Thoracic aorta (tissue), 2 donors: ENCODE measurements at regions not wholly inside any gene's neighbourhood (a gene's known extent, or its start where the extent isn't known, plus 50 kb on each side); places are given as distances from the start of the nearest gene placed in this dataset.

Experiments used
- ATAC-seq: fragments of 150-250 bp; one replicate; pipeline ENCODE4 v1.8.0; 2017; ENCODE audit warnings: low read depth; ENCODE audit not compliant: insufficient number of reproducible peaks, low FRiP score
- DNase-seq: peaks from one replicate; pipeline ENCODE4 v3.0.0-alpha.2; 2020; ENCODE audit warnings: low spot score
- H3K27ac ChIP-seq, 2 donors: fragments of 200-600 bp; sonication (generic); 1 replicate in 1 of 2; 2 replicates in 1 of 2; pipeline ENCODE4 v1.5.1; 2016; ENCODE audit warnings: mild to moderate bottlenecking in 2 of 2, moderate library complexity in 2 of 2
- H3K27me3 ChIP-seq: fragments of 200-600 bp; sonication (generic); replicated peaks from 2 replicates; pipeline ENCODE4 v1.6.0; 2016; ENCODE audit warnings: mild to moderate bottlenecking; ENCODE audit not compliant: insufficient read depth
- H3K36me3 ChIP-seq: fragments of 200-600 bp; sonication (generic); one replicate; pipeline ENCODE4 v1.5.1; 2016
- H3K4me1 ChIP-seq, 2 donors: fragments of 200-600 bp; sonication (generic); 1 replicate in 1 of 2; 2 replicates in 1 of 2; pipeline versions ENCODE4 v1.5.1 to v1.6.0; 2016; ENCODE audit warnings: low read depth in 2 of 2, mild to moderate bottlenecking in 1 of 2; ENCODE audit not compliant: control insufficient read depth in 1 of 2
- H3K4me3 ChIP-seq: fragments of 200-600 bp; sonication (generic); 2 replicates; pipeline ENCODE4 v1.5.1; 2016; ENCODE audit warnings: mild to moderate bottlenecking
- H3K9me3 ChIP-seq: fragments of 200-600 bp; sonication (generic); 2 replicates; pipeline ENCODE4 v1.5.1; 2016
- CTCF ChIP-seq: fragments of 200-600 bp; sonication (generic); IDR thresholded peaks from one replicate; pipeline ENCODE4 v1.5.1; 2019; ENCODE audit warnings: antibody characterized with exemption

GRCh38 chr4:147049946-147050345 is 104.3 kb upstream of the TTC29 start:
- TF ChIP-seq CTCF, result no peak
- Histone ChIP-seq H3K4me3 (no peak overlapping the region), H3K36me3 (no peaks in the 10 kb centered on the region), H3K27me3 (no peaks in the 10 kb centered on the region), H3K27ac (no peak overlapping the region), H3K4me1 (peaks cover 5 to 21% of the 10 kb centered on the region in 2 donors), H3K9me3 (no peaks in the 10 kb centered on the region)
- ATAC-seq, result no peak
- no peak for DNase-seq

GRCh38 chr4:147050356-147050765 is 104.7 kb upstream of the TTC29 start:
- no peak for DNase-seq
- no peak overlapping the region for H3K27ac ChIP-seq
- H3K4me3 ChIP-seq, result no peak overlapping the region
- no peaks in the 10 kb centered on the region for H3K9me3 ChIP-seq
- H3K27me3 ChIP-seq, result no peaks in the 10 kb centered on the region
- no peak for ATAC-seq
- peaks cover 5 to 21% of the 10 kb centered on the region in 2 donors for H3K4me1 ChIP-seq
- no peaks in the 10 kb centered on the region for H3K36me3 ChIP-seq
- no peak for TF ChIP-seq CTCF

GRCh38 chr4:147052361-147052760 is 106.7 kb upstream of the TTC29 start:
- Histone ChIP-seq H3K27ac (no peak overlapping the region), H3K4me1 (peaks cover 5 to 26% of the 10 kb centered on the region in 2 donors), H3K9me3 (no peaks in the 10 kb centered on the region), H3K27me3 (no peaks in the 10 kb centered on the region), H3K36me3 (no peaks in the 10 kb centered on the region), H3K4me3 (no peak overlapping the region)
- ATAC-seq (no peak), DNase-seq (no peak)
- TF ChIP-seq CTCF, result no peak

- DNase-seq, result no peak
- no peak overlapping the region for H3K4me3 ChIP-seq
- TF ChIP-seq CTCF, result no peak
- no peak for ATAC-seq
- no peak overlapping the region for H3K27ac ChIP-seq
- no peaks in the 10 kb centered on the region for H3K27me3 ChIP-seq
- no peaks in the 10 kb centered on the region for H3K36me3 ChIP-seq
- H3K9me3 ChIP-seq, result no peaks in the 10 kb centered on the region
- peaks cover 10 to 32% of the 10 kb centered on the region in 2 donors for H3K4me1 ChIP-seq
These were observed 108.7 kb upstream of the TTC29 start for GRCh38 chr4:147054228-147054872.

GRCh38 chr4:147056940-147057610 is 111.4 kb upstream of the TTC29 start:
- no peaks in the 10 kb centered on the region for H3K36me3 ChIP-seq

More at GRCh38 chr4:147056940-147057610, 111.4 kb upstream of the TTC29 start:
- no peak for ATAC-seq
- no peak for DNase-seq
- no peaks in the 10 kb centered on the region for H3K9me3 ChIP-seq
- H3K4me3 ChIP-seq, result peak overlapping the region; percentile 72
- no peaks in the 10 kb centered on the region for H3K27me3 ChIP-seq
- H3K27ac ChIP-seq, result peak overlapping the region in 1 of 2 donors; percentile 12
- peaks cover 4 to 12% of the 10 kb centered on the region in 2 donors for H3K4me1 ChIP-seq
- TF ChIP-seq CTCF, result no peak
